ENCODE measurements at regions not wholly inside any gene's neighbourhood (a gene's known extent, or its start where the extent isn't known, plus 50 kb on each side); places are given as distances from the start of the nearest gene placed in this dataset.

DNA sequence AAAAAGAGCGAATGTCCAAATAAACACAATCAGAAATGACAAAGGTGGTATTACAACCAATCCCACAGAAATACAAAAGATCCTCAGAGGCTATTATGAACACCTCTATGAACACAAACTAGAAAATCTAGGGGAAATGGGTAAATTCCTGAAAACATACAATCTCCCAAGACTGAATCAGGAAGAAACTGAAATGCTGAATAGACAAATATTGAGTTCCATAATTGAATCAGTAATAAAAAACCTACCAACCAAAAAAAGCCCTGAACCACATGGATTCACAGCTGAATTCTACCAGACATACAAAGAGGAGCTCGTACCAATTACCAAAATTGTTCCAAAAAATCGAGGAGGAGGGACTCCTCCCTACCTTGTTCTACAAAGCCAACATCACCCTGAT, 56.1 kb upstream of the ZNF800 start:
- H3K4me1 ChIP-seq (ENCODE audit: control insufficient read depth in 1 of 2, low read depth in 2 of 2), result no peaks in the 10 kb centered on the region
- peaks cover 15% of the 10 kb centered on the region for H3K9me3 ChIP-seq
- no peak overlapping the region for H3K4me3 ChIP-seq
- ATAC-seq (ENCODE audit: insufficient number of reproducible peaks, low FRiP score, low read depth) (no peak), DNase-seq (ENCODE audit: low spot score) (no peak)
- H3K27me3 ChIP-seq (replicated peaks; ENCODE audit: insufficient read depth), result no peaks in the 10 kb centered on the region
- H3K36me3 ChIP-seq, result no peaks in the 10 kb centered on the region
- TF ChIP-seq, protein P1, sequence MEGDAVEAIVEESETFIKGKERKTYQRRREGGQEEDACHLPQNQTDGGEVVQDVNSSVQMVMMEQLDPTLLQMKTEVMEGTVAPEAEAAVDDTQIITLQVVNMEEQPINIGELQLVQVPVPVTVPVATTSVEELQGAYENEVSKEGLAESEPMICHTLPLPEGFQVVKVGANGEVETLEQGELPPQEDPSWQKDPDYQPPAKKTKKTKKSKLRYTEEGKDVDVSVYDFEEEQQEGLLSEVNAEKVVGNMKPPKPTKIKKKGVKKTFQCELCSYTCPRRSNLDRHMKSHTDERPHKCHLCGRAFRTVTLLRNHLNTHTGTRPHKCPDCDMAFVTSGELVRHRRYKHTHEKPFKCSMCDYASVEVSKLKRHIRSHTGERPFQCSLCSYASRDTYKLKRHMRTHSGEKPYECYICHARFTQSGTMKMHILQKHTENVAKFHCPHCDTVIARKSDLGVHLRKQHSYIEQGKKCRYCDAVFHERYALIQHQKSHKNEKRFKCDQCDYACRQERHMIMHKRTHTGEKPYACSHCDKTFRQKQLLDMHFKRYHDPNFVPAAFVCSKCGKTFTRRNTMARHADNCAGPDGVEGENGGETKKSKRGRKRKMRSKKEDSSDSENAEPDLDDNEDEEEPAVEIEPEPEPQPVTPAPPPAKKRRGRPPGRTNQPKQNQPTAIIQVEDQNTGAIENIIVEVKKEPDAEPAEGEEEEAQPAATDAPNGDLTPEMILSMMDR (IDR thresholded peaks at IDR 0.05), result no peak
- no peak overlapping the region for H3K27ac ChIP-seq

DNA sequence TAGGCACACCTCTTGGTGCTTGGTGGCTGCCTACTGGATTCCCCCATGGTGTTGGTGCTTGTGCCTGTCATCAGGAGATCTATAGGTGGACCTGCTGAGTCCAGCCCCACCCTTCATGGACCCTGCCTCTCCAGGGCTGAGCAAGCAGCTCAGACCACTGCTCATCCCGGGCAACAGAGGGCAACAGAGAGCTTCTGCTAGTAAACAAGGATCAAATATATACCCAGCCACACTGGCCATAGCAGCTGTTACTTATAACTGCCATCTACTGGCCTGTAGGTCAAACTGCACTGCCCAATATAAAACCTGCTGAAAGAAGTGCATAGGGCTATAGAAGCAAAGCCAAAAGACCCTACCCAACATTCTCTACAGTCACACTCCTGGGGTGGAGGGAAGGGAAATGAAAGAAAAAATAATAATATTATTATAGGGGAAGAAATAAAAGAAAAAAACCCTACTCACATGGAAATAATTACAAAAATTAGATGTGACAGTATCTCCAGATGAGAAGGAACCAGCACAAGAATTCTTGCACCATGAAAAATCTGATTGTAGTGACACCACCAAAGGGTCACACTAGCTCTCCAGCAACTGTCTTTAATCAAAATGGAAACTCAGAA, 54.9 kb upstream of the ZNF800 start:
- DNase-seq (ENCODE audit: low spot score), result no peak
- Histone ChIP-seq H3K9me3 (peaks cover 15% of the 10 kb centered on the region), H3K27me3 (replicated peaks; ENCODE audit: insufficient read depth) (no peaks in the 10 kb centered on the region), H3K4me3 (no peak overlapping the region), H3K4me1 (ENCODE audit: control insufficient read depth in 1 of 2, low read depth in 2 of 2) (no peaks in the 10 kb centered on the region), H3K36me3 (no peaks in the 10 kb centered on the region), H3K27ac (no peak overlapping the region)
- ATAC-seq (ENCODE audit: insufficient number of reproducible peaks, low FRiP score, low read depth), result no peak
- TF ChIP-seq, protein P1 (IDR thresholded peaks at IDR 0.05), result no peak

DNA sequence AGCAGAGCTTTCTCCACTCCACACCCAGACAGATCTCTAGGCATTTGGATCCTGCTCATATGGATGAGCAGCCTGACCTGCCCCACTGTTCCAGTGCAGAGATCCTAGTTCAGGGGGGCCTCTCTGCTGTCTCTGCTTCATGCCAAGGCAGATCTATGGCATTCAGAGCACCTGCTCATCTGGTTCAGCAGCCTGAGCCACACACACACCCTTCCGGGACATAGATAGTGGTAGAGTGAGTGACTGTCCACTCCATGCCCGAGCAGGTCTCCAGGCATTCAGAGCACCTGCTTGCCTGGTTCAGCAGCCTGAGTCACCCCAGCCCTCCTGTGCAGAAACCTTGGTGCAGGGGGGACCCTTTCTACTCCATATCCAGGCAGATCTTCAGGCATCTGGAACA, 54.3 kb upstream of the ZNF800 start:
- no peak for ATAC-seq (ENCODE audit: insufficient number of reproducible peaks, low FRiP score, low read depth)
- Histone ChIP-seq H3K4me3 (no peak overlapping the region), H3K27ac (no peak overlapping the region), H3K36me3 (no peaks in the 10 kb centered on the region), H3K9me3 (peaks cover 15% of the 10 kb centered on the region), H3K4me1 (ENCODE audit: control insufficient read depth in 1 of 2, low read depth in 2 of 2) (no peaks in the 10 kb centered on the region), H3K27me3 (replicated peaks; ENCODE audit: insufficient read depth) (no peaks in the 10 kb centered on the region)
- no peak for DNase-seq (ENCODE audit: low spot score)
- TF ChIP-seq, protein P1 (IDR thresholded peaks at IDR 0.05), result no peak
